PFSK-1 (cell line): ENCODE measurements at regions not wholly inside any gene's neighbourhood (a gene's known extent, or its start where the extent isn't known, plus 50 kb on each side); places are given as distances from the start of the nearest gene placed in this dataset.
A peak's percentile ranks its signal among the peaks of the same experiment; 100 is the strongest.

ENCODE experiments used
- FOXP2 ChIP-seq: optimal IDR thresholded peaks from 2 replicates; pipeline ENCODE3; 2011; ENCODE audit warnings: borderline replicate concordance, control low read depth, inconsistent platforms; ENCODE audit not compliant: insufficient read depth; ENCODE audit errors: extremely low read length, extremely low read depth
- POLR2AphosphoS5 ChIP-seq: IDR thresholded peaks from 2 replicates; pipeline ENCODE4 v1.6.1; 2012; ENCODE audit warnings: low read depth, mild to moderate bottlenecking, control low read depth, low read length, moderate library complexity
- REST ChIP-seq, 2 experiments: IDR thresholded peaks; 2 replicates each; pipeline versions ENCODE4 v1.6.1 to v1.8.0; 2011 to 2012; ENCODE audit warnings: low read depth in 2 of 2, low read length in 2 of 2, control low read depth in 1 of 2, inconsistent platforms in 1 of 2, mild to moderate bottlenecking in 1 of 2, moderate library complexity in 1 of 2; ENCODE audit not compliant: insufficient read depth in 1 of 2
- SIN3A ChIP-seq: IDR thresholded peaks from 2 replicates; pipeline ENCODE4 v1.6.1; 2012; ENCODE audit warnings: mild to moderate bottlenecking, low read length, moderate library complexity, borderline replicate concordance; ENCODE audit not compliant: insufficient read depth
- TAF1 ChIP-seq: IDR thresholded peaks from 2 replicates; pipeline ENCODE4 v1.6.1; 2012; ENCODE audit warnings: low read length, control low read depth, borderline replicate concordance; ENCODE audit not compliant: insufficient read depth

GRCh38 chr1:55477953-55478352 is 262.8 kb upstream of the USP24 start:
- TF ChIP-seq SIN3A, result no peak
- no peak for TF ChIP-seq TAF1
- no peak for TF ChIP-seq REST (IDR thresholded peaks at IDR 0.05; ENCODE audit: insufficient read depth in 1 of 2, low read depth in 2 of 2, low read length in 2 of 2)
- no peak for TF ChIP-seq FOXP2
- no peak for TF ChIP-seq POLR2AphosphoS5

- TF ChIP-seq REST (IDR thresholded peaks at IDR 0.05; ENCODE audit: insufficient read depth in 1 of 2, low read depth in 2 of 2, low read length in 2 of 2), result 0 out of 4 replicates have a peak, but pooled peaks of 1 of the 2 experiments have one; percentile 31
- TF ChIP-seq TAF1, result no peak
These were observed 261.4 kb upstream of the USP24 start for GRCh38 chr1:55476445-55477015.

- TF ChIP-seq TAF1 (no peak), FOXP2 (no peak), REST (IDR thresholded peaks at IDR 0.05; ENCODE audit: insufficient read depth in 1 of 2, low read depth in 2 of 2, low read length in 2 of 2) (no peak), POLR2AphosphoS5 (no peak), SIN3A (no peak)
These were observed 259.1 kb upstream of the USP24 start for GRCh38 chr1:55474168-55474786.

- TF ChIP-seq SIN3A (no peak), TAF1 (no peak), POLR2AphosphoS5 (no peak), REST (IDR thresholded peaks at IDR 0.05; ENCODE audit: insufficient read depth in 1 of 2, low read depth in 2 of 2, low read length in 2 of 2) (no peak), FOXP2 (no peak)
These were observed 258.5 kb upstream of the USP24 start for GRCh38 chr1:55473661-55474060.

GRCh38 chr1:55472784-55473183 is 257.6 kb upstream of the USP24 start:
- TF ChIP-seq POLR2AphosphoS5, result no peak
- no peak for TF ChIP-seq REST (IDR thresholded peaks at IDR 0.05; ENCODE audit: insufficient read depth in 1 of 2, low read depth in 2 of 2, low read length in 2 of 2)
- no peak for TF ChIP-seq TAF1
- TF ChIP-seq FOXP2, result no peak
- no peak for TF ChIP-seq SIN3A
